Astrocyte of the spinal cord (primary cell): ENCODE measurements at regions not wholly inside any gene's neighbourhood (a gene's known extent, or its start where the extent isn't known, plus 50 kb on each side); places are given as distances from the start of the nearest gene placed in this dataset.

Source experiments
- DNase-seq: peaks from one replicate; pipeline ENCODE4 v3.0.0; 2011; ENCODE audit warnings: low read depth, low spot score
- H3K4me3 ChIP-seq: 2 replicates; pipeline ENCODE4 v1.5.1; 2011; ENCODE audit warnings: low read depth, mild to moderate bottlenecking, low read length, moderate library complexity
- CTCF ChIP-seq: IDR thresholded peaks from 2 replicates; pipeline ENCODE4 v1.5.1; 2012; ENCODE audit warnings: low read depth, mild to moderate bottlenecking, low read length, inconsistent platforms
- in situ Hi-C: cut with HindIII; loops from 2 replicates; pipeline ENCODE4 v1.10.0; 2017; ENCODE audit warnings: low sequenced_read_pairs

GRCh38 chr14:97757491-97757890 lies 960.3 kb downstream of the VRK1 start:
- in situ Hi-C loops = no loop called here
- no peak for TF ChIP-seq CTCF
- no peak for DNase-seq
- no peak overlapping the region for H3K4me3 ChIP-seq

- no peak for DNase-seq
- in situ Hi-C loops = no loop called here
- no peak for TF ChIP-seq CTCF
- no peak overlapping the region for H3K4me3 ChIP-seq
These were observed 962.9 kb downstream of the VRK1 start for GRCh38 chr14:97760050-97760449.

- in situ Hi-C loops = no loop called here
- DNase-seq = no peak
- TF ChIP-seq CTCF = no peak
- H3K4me3 ChIP-seq = no peak overlapping the region
These were observed 965.2 kb downstream of the VRK1 start for GRCh38 chr14:97762386-97762785.

- DNase-seq = peak; percentile 26
- H3K4me3 ChIP-seq = no peak overlapping the region
- no peak for TF ChIP-seq CTCF
- in situ Hi-C loops = no loop called here
These were observed 974.3 kb downstream of the VRK1 start for GRCh38 chr14:97771340-97772045.

- no peak for DNase-seq
- in situ Hi-C loops = no loop called here
- TF ChIP-seq CTCF = no peak
- H3K4me3 ChIP-seq = no peak overlapping the region
These were observed 976.4 kb downstream of the VRK1 start for GRCh38 chr14:97773598-97773997.

- no peak for TF ChIP-seq CTCF
- DNase-seq = no peak
These were observed 979.8 kb downstream of the VRK1 start for GRCh38 chr14:97776890-97777558.

More at GRCh38 chr14:97776890-97777558, 979.8 kb downstream of the VRK1 start:
- H3K4me3 ChIP-seq = no peak overlapping the region
- in situ Hi-C loops = no loop called here
